ENCODE measurements at regions not wholly inside any gene's neighbourhood (a gene's known extent, or its start where the extent isn't known, plus 50 kb on each side); places are given as distances from the start of the nearest gene placed in this dataset.

GRCh38 chr17:72434991-72435618 is 314.3 kb downstream of the SOX9 start:
- TF ChIP-seq ISL1 (CRISPR knock-in tag; IDR thresholded peaks at IDR 0.05), result no peak
- no peak for TF ChIP-seq CREB5 (CRISPR knock-in tag; IDR thresholded peaks at IDR 0.05; ENCODE audit: low read depth)
- TF ChIP-seq ESRRG (CRISPR knock-in tag; IDR thresholded peaks at IDR 0.05), result no peak
- no peak for TF ChIP-seq TOX (CRISPR knock-in tag; IDR thresholded peaks at IDR 0.05; ENCODE audit: borderline replicate concordance)
- no peak for TF ChIP-seq TCF4 (CRISPR knock-in tag; IDR thresholded peaks at IDR 0.05; ENCODE audit: borderline replicate concordance)
- TF ChIP-seq OSR1 (CRISPR knock-in tag; IDR thresholded peaks at IDR 0.05), result no peak
- no peak for TF ChIP-seq ZNF565 (CRISPR knock-in tag; conservative IDR thresholded peaks at IDR 0.05; ENCODE audit: low read depth)
- no peak for TF ChIP-seq POU6F1 (CRISPR knock-in tag; IDR thresholded peaks at IDR 0.05; ENCODE audit: borderline replicate concordance, low read depth)
- TF ChIP-seq CSRNP3 (CRISPR knock-in tag; IDR thresholded peaks at IDR 0.05), result no peak
- no peak for TF ChIP-seq ZFP3 (CRISPR knock-in tag; IDR thresholded peaks at IDR 0.05)
- TF ChIP-seq PATZ1 (CRISPR knock-in tag; IDR thresholded peaks at IDR 0.05; ENCODE audit: borderline replicate concordance), result no peak
- TF ChIP-seq ZFP30 (CRISPR knock-in tag; IDR thresholded peaks at IDR 0.05), result no peak
- no peak for TF ChIP-seq BACH2 (CRISPR knock-in tag; IDR thresholded peaks at IDR 0.05; ENCODE audit: borderline replicate concordance)
- TF ChIP-seq CSDC2 (CRISPR knock-in tag; IDR thresholded peaks at IDR 0.05), result no peak
- no peak for TF ChIP-seq ZNF8 (CRISPR knock-in tag; IDR thresholded peaks at IDR 0.05)
- no peak for TF ChIP-seq ZC3H10 (CRISPR knock-in tag; IDR thresholded peaks at IDR 0.05)
- TF ChIP-seq, protein P1, sequence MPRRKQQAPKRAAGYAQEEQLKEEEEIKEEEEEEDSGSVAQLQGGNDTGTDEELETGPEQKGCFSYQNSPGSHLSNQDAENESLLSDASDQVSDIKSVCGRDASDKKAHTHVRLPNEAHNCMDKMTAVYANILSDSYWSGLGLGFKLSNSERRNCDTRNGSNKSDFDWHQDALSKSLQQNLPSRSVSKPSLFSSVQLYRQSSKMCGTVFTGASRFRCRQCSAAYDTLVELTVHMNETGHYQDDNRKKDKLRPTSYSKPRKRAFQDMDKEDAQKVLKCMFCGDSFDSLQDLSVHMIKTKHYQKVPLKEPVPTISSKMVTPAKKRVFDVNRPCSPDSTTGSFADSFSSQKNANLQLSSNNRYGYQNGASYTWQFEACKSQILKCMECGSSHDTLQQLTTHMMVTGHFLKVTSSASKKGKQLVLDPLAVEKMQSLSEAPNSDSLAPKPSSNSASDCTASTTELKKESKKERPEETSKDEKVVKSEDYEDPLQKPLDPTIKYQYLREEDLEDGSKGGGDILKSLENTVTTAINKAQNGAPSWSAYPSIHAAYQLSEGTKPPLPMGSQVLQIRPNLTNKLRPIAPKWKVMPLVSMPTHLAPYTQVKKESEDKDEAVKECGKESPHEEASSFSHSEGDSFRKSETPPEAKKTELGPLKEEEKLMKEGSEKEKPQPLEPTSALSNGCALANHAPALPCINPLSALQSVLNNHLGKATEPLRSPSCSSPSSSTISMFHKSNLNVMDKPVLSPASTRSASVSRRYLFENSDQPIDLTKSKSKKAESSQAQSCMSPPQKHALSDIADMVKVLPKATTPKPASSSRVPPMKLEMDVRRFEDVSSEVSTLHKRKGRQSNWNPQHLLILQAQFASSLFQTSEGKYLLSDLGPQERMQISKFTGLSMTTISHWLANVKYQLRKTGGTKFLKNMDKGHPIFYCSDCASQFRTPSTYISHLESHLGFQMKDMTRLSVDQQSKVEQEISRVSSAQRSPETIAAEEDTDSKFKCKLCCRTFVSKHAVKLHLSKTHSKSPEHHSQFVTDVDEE (CRISPR knock-in tag; IDR thresholded peaks at IDR 0.05), result no peak
- no peak for ATAC-seq

DNA sequence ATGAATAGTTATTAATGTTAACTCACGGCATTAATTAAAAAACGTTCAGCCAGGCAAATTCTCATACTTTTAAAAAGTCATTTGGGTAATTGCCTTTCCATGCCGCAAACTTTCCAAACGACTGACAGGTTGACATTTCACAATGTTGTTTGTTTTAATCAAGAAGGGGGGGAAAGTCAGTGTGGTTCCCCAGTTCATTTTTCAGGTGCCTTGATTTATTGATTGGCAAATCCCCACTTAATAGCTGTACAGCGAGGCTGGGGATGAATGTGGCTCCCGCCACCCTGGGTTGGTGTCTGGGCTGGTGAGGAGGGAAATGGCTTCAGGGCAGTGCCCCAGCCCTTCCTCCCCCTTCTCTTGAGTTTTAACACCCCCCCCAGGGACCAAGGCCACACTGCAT is 318.0 kb downstream of the SOX9 start:
- ATAC-seq, result no peak
- TF ChIP-seq SNAI2 (CRISPR knock-in tag; IDR thresholded peaks at IDR 0.05), result no peak
- no peak for TF ChIP-seq ZFP30 (CRISPR knock-in tag; IDR thresholded peaks at IDR 0.05)
- no peak for TF ChIP-seq TCF4 (CRISPR knock-in tag; IDR thresholded peaks at IDR 0.05; ENCODE audit: borderline replicate concordance)
- TF ChIP-seq CSDC2 (CRISPR knock-in tag; IDR thresholded peaks at IDR 0.05), result no peak
- no peak for TF ChIP-seq ISL1 (CRISPR knock-in tag; IDR thresholded peaks at IDR 0.05)
- TF ChIP-seq ZNF565 (CRISPR knock-in tag; conservative IDR thresholded peaks at IDR 0.05; ENCODE audit: low read depth), result no peak
- TF ChIP-seq PATZ1 (CRISPR knock-in tag; IDR thresholded peaks at IDR 0.05; ENCODE audit: borderline replicate concordance), result no peak
- no peak for TF ChIP-seq ZFP3 (CRISPR knock-in tag; IDR thresholded peaks at IDR 0.05)
- TF ChIP-seq BACH2 (CRISPR knock-in tag; IDR thresholded peaks at IDR 0.05; ENCODE audit: borderline replicate concordance), result no peak
- no peak for TF ChIP-seq CREB5 (CRISPR knock-in tag; IDR thresholded peaks at IDR 0.05; ENCODE audit: low read depth)
- TF ChIP-seq TOX (CRISPR knock-in tag; IDR thresholded peaks at IDR 0.05; ENCODE audit: borderline replicate concordance), result no peak
- no peak for TF ChIP-seq PPARA (CRISPR knock-in tag; IDR thresholded peaks at IDR 0.05; ENCODE audit: borderline replicate concordance)
- no peak for TF ChIP-seq RARB (CRISPR knock-in tag; IDR thresholded peaks at IDR 0.05)
- no peak for TF ChIP-seq ZC3H10 (CRISPR knock-in tag; IDR thresholded peaks at IDR 0.05)
- no peak for TF ChIP-seq ESRRG (CRISPR knock-in tag; IDR thresholded peaks at IDR 0.05)
- no peak for TF ChIP-seq ARNTL (CRISPR knock-in tag; IDR thresholded peaks at IDR 0.05; ENCODE audit: borderline replicate concordance, low read depth)
- TF ChIP-seq GLIS3 (CRISPR knock-in tag; IDR thresholded peaks at IDR 0.05), result no peak
- TF ChIP-seq CSRNP3 (CRISPR knock-in tag; IDR thresholded peaks at IDR 0.05), result no peak
- no peak for TF ChIP-seq OSR1 (CRISPR knock-in tag; IDR thresholded peaks at IDR 0.05)
